ENCODE measurements at regions not wholly inside any gene's neighbourhood (a gene's known extent, or its start where the extent isn't known, plus 50 kb on each side); places are given as distances from the start of the nearest gene placed in this dataset.

GRCh38 chr12:24725616-24726015 lies 223.3 kb downstream of the BCAT1 start:
- DNase-seq (ENCODE audit: insufficient read length, low spot score), result no peak
- FAIRE-seq, result no peak

GRCh38 chr12:24724814-24725213 lies 224.1 kb downstream of the BCAT1 start:
- no peak for FAIRE-seq
- no peak for DNase-seq (ENCODE audit: insufficient read length, low spot score)

GRCh38 chr12:24723759-24724158 lies 225.1 kb downstream of the BCAT1 start:
- FAIRE-seq (no peak), DNase-seq (ENCODE audit: insufficient read length, low spot score) (no peak)

GRCh38 chr12:24721191-24721590 lies 227.7 kb downstream of the BCAT1 start:
- FAIRE-seq (no peak), DNase-seq (ENCODE audit: insufficient read length, low spot score) (no peak)

GRCh38 chr12:24719293-24719721 lies 229.6 kb downstream of the BCAT1 start:
- DNase-seq (ENCODE audit: insufficient read length, low spot score) (no peak), FAIRE-seq (no peak)

- DNase-seq (ENCODE audit: insufficient read length, low spot score) (no peak), FAIRE-seq (no peak)
Measured at GRCh38 chr12:24718617-24719016, 230.3 kb downstream of the BCAT1 start.

- no peak for DNase-seq (ENCODE audit: insufficient read length, low spot score)
- FAIRE-seq, result no peak
Measured at GRCh38 chr12:24714237-24714636, 234.7 kb downstream of the BCAT1 start.

- FAIRE-seq, result no peak
- DNase-seq (ENCODE audit: insufficient read length, low spot score), result no peak
Measured at GRCh38 chr12:24711056-24712008, 237.6 kb downstream of the BCAT1 start.

GRCh38 chr12:24709216-24709615 lies 239.7 kb downstream of the BCAT1 start:
- no peak for DNase-seq (ENCODE audit: insufficient read length, low spot score)

GRCh38 chr12:24708718-24709117 lies 240.2 kb downstream of the BCAT1 start:
- DNase-seq (ENCODE audit: insufficient read length, low spot score) (no peak), FAIRE-seq (no peak)

More at GRCh38 chr12:24709216-24709615, 239.7 kb downstream of the BCAT1 start:
- FAIRE-seq, result no peak

- FAIRE-seq, result no peak
Measured at GRCh38 chr12:24708043-24708442, 240.9 kb downstream of the BCAT1 start.

GRCh38 chr12:24707334-24707733 lies 241.6 kb downstream of the BCAT1 start:
- DNase-seq (ENCODE audit: insufficient read length, low spot score) (no peak), FAIRE-seq (no peak)

More at GRCh38 chr12:24708043-24708442, 240.9 kb downstream of the BCAT1 start:
- no peak for DNase-seq (ENCODE audit: insufficient read length, low spot score)

- no peak for DNase-seq (ENCODE audit: insufficient read length, low spot score)
- FAIRE-seq, result no peak
Measured at GRCh38 chr12:24705741-24706358, 243.1 kb downstream of the BCAT1 start.

GRCh38 chr12:24705216-24705615 lies 243.7 kb downstream of the BCAT1 start:
- DNase-seq (ENCODE audit: insufficient read length, low spot score), result no peak
- no peak for FAIRE-seq

GRCh38 chr12:24701343-24701742 lies 247.6 kb downstream of the BCAT1 start:
- FAIRE-seq (no peak), DNase-seq (ENCODE audit: insufficient read length, low spot score) (no peak)

- FAIRE-seq (no peak), DNase-seq (ENCODE audit: insufficient read length, low spot score) (no peak)
Measured at GRCh38 chr12:24698972-24699371, 249.9 kb downstream of the BCAT1 start.

GRCh38 chr12:24697769-24698168 lies 251.1 kb downstream of the BCAT1 start:
- FAIRE-seq (no peak), DNase-seq (ENCODE audit: insufficient read length, low spot score) (no peak)

- FAIRE-seq (no peak), DNase-seq (ENCODE audit: insufficient read length, low spot score) (no peak)
Measured at GRCh38 chr12:24697295-24697694, 251.6 kb downstream of the BCAT1 start.

GRCh38 chr12:24696800-24697199 lies 252.1 kb downstream of the BCAT1 start:
- FAIRE-seq (no peak), DNase-seq (ENCODE audit: insufficient read length, low spot score) (no peak)

GRCh38 chr12:24695657-24696329 lies 253.1 kb downstream of the BCAT1 start:
- DNase-seq (ENCODE audit: insufficient read length, low spot score), result no peak
- FAIRE-seq, result no peak

- no peak for FAIRE-seq
Measured at GRCh38 chr12:24695103-24695502, 253.8 kb downstream of the BCAT1 start.

More at GRCh38 chr12:24695103-24695502, 253.8 kb downstream of the BCAT1 start:
- no peak for DNase-seq (ENCODE audit: insufficient read length, low spot score)

All from HTR-8/SVneo (cell line).